ENCODE measurements at regions not wholly inside any gene's neighbourhood (a gene's known extent, or its start where the extent isn't known, plus 50 kb on each side); places are given as distances from the start of the nearest gene placed in this dataset.
"Not testable (repeated sequence)": the region's sequence is repeated elsewhere in the genome, so short reads cannot be mapped to it uniquely, and the experiment has no call there.

DNA sequence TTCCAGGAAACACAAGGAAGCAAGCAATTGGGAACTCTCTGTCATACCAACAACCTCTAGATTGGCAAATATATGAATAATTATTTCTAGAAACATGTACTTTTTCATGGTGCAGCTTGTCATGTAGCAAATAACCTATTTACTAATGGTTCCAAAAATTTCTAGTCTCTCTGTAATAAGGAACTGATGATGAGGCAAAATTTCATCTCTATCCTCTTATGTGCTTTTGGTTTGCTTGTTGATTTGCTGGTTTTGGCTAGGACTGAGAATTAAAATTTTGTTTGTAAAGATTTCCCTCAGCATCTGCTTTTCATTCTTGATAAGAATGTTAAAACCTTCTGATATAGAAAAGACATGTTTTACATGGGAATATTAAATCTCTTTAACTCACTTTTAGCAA, 123.2 kb upstream of the UFM1 start:
- no peak for DNase-seq (ENCODE audit: low read depth)
- TF ChIP-seq, protein P1, sequence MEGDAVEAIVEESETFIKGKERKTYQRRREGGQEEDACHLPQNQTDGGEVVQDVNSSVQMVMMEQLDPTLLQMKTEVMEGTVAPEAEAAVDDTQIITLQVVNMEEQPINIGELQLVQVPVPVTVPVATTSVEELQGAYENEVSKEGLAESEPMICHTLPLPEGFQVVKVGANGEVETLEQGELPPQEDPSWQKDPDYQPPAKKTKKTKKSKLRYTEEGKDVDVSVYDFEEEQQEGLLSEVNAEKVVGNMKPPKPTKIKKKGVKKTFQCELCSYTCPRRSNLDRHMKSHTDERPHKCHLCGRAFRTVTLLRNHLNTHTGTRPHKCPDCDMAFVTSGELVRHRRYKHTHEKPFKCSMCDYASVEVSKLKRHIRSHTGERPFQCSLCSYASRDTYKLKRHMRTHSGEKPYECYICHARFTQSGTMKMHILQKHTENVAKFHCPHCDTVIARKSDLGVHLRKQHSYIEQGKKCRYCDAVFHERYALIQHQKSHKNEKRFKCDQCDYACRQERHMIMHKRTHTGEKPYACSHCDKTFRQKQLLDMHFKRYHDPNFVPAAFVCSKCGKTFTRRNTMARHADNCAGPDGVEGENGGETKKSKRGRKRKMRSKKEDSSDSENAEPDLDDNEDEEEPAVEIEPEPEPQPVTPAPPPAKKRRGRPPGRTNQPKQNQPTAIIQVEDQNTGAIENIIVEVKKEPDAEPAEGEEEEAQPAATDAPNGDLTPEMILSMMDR (IDR thresholded peaks at IDR 0.05; ENCODE audit: insufficient read depth, low read depth, low read length, missing control alignments), result no peak
- H3K4me3 ChIP-seq (ENCODE audit: low read length), result no peak overlapping the region

DNA sequence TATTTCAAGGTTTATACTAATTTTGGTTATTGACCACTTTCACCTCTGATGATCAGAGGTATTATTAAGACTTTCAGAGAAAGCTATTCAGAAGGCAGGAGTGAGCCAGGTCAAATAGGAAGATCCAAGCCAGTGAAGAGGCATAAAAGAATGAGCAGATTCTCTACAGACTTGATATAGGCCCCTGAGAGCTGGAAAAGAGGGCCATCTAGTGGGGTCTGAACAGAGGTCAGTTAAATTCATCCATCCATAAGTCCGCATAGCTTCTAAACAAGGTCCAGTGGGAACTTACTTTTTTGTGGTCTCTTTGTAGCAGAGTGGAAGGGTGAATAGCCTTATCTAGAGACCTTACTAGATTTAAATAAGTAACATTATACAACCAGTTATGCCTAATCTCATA, 126.6 kb upstream of the UFM1 start:
- no peak overlapping the region for H3K4me3 ChIP-seq (ENCODE audit: low read length)
- DNase-seq (ENCODE audit: low read depth), result peak; percentile 38
- TF ChIP-seq, protein P1 (IDR thresholded peaks at IDR 0.05; ENCODE audit: insufficient read depth, low read depth, low read length, missing control alignments), result peak; percentile 36

DNA sequence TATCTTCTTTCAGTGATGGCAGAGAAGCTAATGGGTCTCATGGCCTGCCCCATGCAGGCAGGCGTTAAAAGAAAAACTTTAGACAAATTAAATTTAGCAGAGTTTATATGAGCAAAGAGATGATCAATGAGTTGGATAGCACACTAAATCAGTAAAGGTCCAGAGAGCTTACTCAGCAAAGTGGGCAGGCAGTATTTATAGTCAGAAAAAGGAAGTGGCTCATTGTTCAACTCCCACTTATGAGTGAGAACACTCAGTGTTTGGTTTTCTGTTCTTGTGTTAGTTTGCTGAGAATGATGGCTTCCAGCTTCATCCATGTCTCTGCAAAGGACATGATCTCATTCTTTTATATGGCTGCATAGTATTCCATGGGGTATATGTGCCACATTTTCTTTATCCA, 128.5 kb upstream of the UFM1 start:
- H3K4me3 ChIP-seq (ENCODE audit: low read length); DNase-seq (ENCODE audit: low read depth): not testable (repeated sequence)

DNA sequence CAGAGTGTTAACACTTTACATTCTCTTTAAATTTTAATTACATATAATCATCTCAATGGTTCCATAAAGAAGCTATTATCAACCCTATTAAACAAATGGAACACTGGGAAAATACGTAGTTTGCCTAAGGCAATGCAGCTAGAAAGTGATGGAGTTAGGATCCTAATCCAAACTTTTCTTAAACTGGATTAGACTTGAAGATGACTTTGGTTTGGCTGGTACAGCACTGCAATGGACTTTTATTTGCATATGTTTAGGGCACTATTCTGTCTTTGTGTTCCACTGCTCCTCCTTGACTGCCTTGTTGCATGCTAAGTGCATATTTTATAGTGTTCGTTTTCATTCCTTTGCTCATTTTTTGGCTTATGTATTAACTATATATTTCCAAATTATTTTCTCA, 133.5 kb upstream of the UFM1 start:
- H3K4me3 ChIP-seq (ENCODE audit: low read length), result no peak overlapping the region
- DNase-seq (ENCODE audit: low read depth), result no peak
- TF ChIP-seq, protein P1 (IDR thresholded peaks at IDR 0.05; ENCODE audit: insufficient read depth, low read depth, low read length, missing control alignments), result no peak

DNA sequence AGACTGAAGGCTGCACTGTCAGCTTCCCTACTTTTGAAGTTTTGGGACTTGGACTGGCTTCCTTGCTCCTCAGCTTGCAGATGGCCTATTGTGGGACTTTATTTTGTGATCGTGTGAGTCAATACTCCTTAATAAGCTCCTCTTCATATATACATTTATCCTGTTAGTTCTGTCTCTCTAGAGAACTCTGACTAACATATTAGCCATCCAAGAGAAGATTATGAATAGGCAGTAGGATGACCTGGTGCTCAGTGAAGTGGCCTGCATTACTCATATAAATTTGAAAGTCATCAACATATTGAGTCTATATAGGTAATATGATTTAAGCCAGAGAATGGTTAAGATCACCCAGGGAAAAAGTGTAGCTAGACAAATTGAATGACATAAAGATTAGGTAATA, 136.3 kb upstream of the UFM1 start:
- no peak overlapping the region for H3K4me3 ChIP-seq (ENCODE audit: low read length)
- TF ChIP-seq, protein P1 (IDR thresholded peaks at IDR 0.05; ENCODE audit: insufficient read depth, low read depth, low read length, missing control alignments), result no peak
- DNase-seq (ENCODE audit: low read depth), result peak; percentile 81

DNA sequence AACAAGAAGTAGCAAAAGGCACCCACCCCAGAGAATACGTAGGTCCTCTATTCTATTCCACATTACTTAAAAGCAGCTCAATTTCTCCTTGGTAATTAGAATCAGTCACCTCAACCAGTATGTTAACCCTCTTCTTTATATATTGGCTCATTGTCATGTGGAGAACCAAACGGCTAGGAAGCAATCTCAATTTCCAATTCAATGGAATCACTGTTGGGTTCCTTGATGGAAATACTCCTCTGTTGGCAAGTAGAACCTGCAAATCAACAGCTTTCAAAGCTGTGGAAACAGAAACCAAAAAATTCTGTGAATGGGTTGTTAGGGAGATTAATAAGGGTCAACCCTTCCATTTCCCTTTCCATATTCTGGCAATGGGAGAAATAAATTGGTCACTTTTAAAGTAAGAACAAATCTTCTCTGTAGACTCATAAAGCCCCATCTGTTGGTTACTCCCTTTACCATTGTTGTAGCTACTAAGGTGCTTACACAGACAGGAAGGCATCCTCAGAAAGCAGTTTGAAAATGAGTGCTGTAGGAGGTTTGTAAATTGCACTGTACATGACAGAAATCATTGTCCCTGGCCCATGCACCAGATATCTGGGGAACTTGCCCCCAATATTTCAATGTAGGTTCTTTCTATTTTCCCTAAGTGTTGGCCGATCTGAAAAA, 138.6 kb upstream of the UFM1 start:
- no peak for DNase-seq (ENCODE audit: low read depth)
- TF ChIP-seq, protein P1 (IDR thresholded peaks at IDR 0.05; ENCODE audit: insufficient read depth, low read depth, low read length, missing control alignments), result no peak
- H3K4me3 ChIP-seq (ENCODE audit: low read length), result no peak overlapping the region

DNA sequence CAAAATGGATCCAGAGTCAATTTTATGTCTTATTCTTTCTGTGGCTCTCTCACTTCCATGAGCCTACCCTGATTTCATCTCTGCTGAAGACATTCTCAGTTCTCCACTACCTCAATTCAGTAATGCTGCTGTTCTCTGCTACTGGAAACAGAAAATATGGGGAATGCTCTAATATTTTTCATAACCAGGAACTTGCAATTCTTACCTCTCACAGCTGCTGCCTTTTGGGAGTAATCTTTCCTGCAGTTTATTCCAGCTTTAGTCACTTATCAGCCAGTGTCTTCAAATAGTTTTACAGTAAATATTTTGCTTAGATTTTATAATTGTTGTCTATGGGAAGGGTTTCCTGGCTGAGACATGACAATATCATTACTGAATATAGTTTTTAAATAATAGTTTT, 145.1 kb upstream of the UFM1 start:
- no peak overlapping the region for H3K4me3 ChIP-seq (ENCODE audit: low read length)
- DNase-seq (ENCODE audit: low read depth), result no peak
- TF ChIP-seq, protein P1 (IDR thresholded peaks at IDR 0.05; ENCODE audit: insufficient read depth, low read depth, low read length, missing control alignments), result no peak

All from epithelial cell of esophagus (primary cell).